Thymus (tissue), 11 donors: ENCODE measurements at regions not wholly inside any gene's neighbourhood (a gene's known extent, or its start where the extent isn't known, plus 50 kb on each side); places are given as distances from the start of the nearest gene placed in this dataset.
A peak's percentile ranks its signal among the peaks of the same experiment; 100 is the strongest.

Experiments used
- DNase-seq, 9 donors: peaks; one replicate each; pipeline ENCODE4 v3.0.0-alpha.2; 2013; ENCODE audit warnings: low spot score in 9 of 9, low read depth in 6 of 9, missing footprints in 1 of 9
- H3K27ac ChIP-seq, 2 donors: one replicate each; pipeline ENCODE4 v1.5.1; 2013; ENCODE audit warnings: control low read depth in 1 of 2, low read depth in 1 of 2, low read length in 1 of 2, mild to moderate bottlenecking in 1 of 2, moderate library complexity in 1 of 2
- H3K27me3 ChIP-seq, 2 donors: one replicate each; pipeline ENCODE4 v1.5.1; 2013; ENCODE audit warnings: low read length in 1 of 2; ENCODE audit not compliant: control insufficient read depth in 2 of 2, insufficient read depth in 1 of 2
- H3K36me3 ChIP-seq, 2 donors: one replicate each; pipeline ENCODE4 v1.5.1; 2013; ENCODE audit warnings: low read length in 1 of 2, mild to moderate bottlenecking in 1 of 2, moderate library complexity in 1 of 2; ENCODE audit not compliant: control insufficient read depth in 2 of 2, insufficient read depth in 2 of 2
- H3K4me1 ChIP-seq, 2 donors: one replicate each; pipeline ENCODE4 v1.5.1; 2013; ENCODE audit warnings: low read length in 2 of 2; ENCODE audit not compliant: control insufficient read depth in 2 of 2, insufficient read depth in 2 of 2
- H3K4me3 ChIP-seq, 2 donors: one replicate each; pipeline ENCODE4 v1.5.1; 2013; ENCODE audit warnings: low read length in 2 of 2, control low read depth in 1 of 2, mild to moderate bottlenecking in 1 of 2
- H3K9me3 ChIP-seq, 2 donors: one replicate each; pipeline ENCODE4 v1.5.1; 2013; ENCODE audit warnings: low read length in 1 of 2, mild to moderate bottlenecking in 1 of 2; ENCODE audit not compliant: control insufficient read depth in 2 of 2, insufficient read depth in 1 of 2
- WGBS: extraction: QIAGEN DNeasy Blood & Tissue Kit; methylation state at CpG from one replicate; pipeline ENCODE4 v1.1.7; 2013; 5-methylcytosine and 5-hydroxymethylcytosine counted together
- donor health status: healthy.

- no peaks in the 10 kb centered on the region for H3K9me3 ChIP-seq
- H3K36me3 ChIP-seq: no peaks in the 10 kb centered on the region
- H3K4me1 ChIP-seq: no peaks in the 10 kb centered on the region
- H3K4me3 ChIP-seq: no peak overlapping the region
- WGBS: 72% methylated on average over 3 of the region's 3 CpGs
- DNase-seq: no peak
- H3K27me3 ChIP-seq: no peaks in the 10 kb centered on the region
- no peak overlapping the region for H3K27ac ChIP-seq
Observed at GRCh38 chr2:12244070-12244469, 472.7 kb upstream of the TRIB2 start.

GRCh38 chr2:12251121-12251520 is 465.6 kb upstream of the TRIB2 start:
- DNase-seq: no peak
- H3K9me3 ChIP-seq: no peaks in the 10 kb centered on the region
- no peaks in the 10 kb centered on the region for H3K36me3 ChIP-seq
- H3K27ac ChIP-seq: no peak overlapping the region
- no peak overlapping the region for H3K4me3 ChIP-seq
- no peaks in the 10 kb centered on the region for H3K27me3 ChIP-seq
- H3K4me1 ChIP-seq: no peaks in the 10 kb centered on the region
- WGBS: over 99% methylated on average over 2 of the region's 2 CpGs

GRCh38 chr2:12251749-12252148 is 465.0 kb upstream of the TRIB2 start:
- Histone ChIP-seq H3K27ac (no peak overlapping the region), H3K4me3 (no peak overlapping the region), H3K27me3 (no peaks in the 10 kb centered on the region), H3K4me1 (no peaks in the 10 kb centered on the region), H3K36me3 (no peaks in the 10 kb centered on the region), H3K9me3 (no peaks in the 10 kb centered on the region)
- DNase-seq: no peak

- H3K27ac ChIP-seq: no peak overlapping the region
- no peaks in the 10 kb centered on the region for H3K9me3 ChIP-seq
- DNase-seq: no peak
- H3K4me1 ChIP-seq: no peaks in the 10 kb centered on the region
- H3K4me3 ChIP-seq: no peak overlapping the region
- 97% methylated on average over 2 of the region's 2 CpGs for WGBS
- H3K36me3 ChIP-seq: no peaks in the 10 kb centered on the region
- H3K27me3 ChIP-seq: no peaks in the 10 kb centered on the region
Observed at GRCh38 chr2:12253167-12253778, 463.5 kb upstream of the TRIB2 start.

- no peaks in the 10 kb centered on the region for H3K4me1 ChIP-seq
- H3K36me3 ChIP-seq: no peaks in the 10 kb centered on the region
- no peak for DNase-seq
- H3K4me3 ChIP-seq: no peak overlapping the region
- no peak overlapping the region for H3K27ac ChIP-seq
- no peaks in the 10 kb centered on the region for H3K27me3 ChIP-seq
- 97% methylated on average over 6 of the region's 6 CpGs for WGBS
- no peaks in the 10 kb centered on the region for H3K9me3 ChIP-seq
Observed at GRCh38 chr2:12254280-12254860, 462.4 kb upstream of the TRIB2 start.

GRCh38 chr2:12256206-12256605 is 460.5 kb upstream of the TRIB2 start:
- Histone ChIP-seq H3K36me3 (no peaks in the 10 kb centered on the region), H3K27ac (no peak overlapping the region), H3K9me3 (no peaks in the 10 kb centered on the region), H3K4me3 (no peak overlapping the region), H3K27me3 (no peaks in the 10 kb centered on the region), H3K4me1 (no peaks in the 10 kb centered on the region)
- no peak for DNase-seq
- WGBS: 70% methylated on average over 2 of the region's 2 CpGs

GRCh38 chr2:12257476-12257875 is 459.3 kb upstream of the TRIB2 start:
- H3K36me3 ChIP-seq: no peaks in the 10 kb centered on the region
- H3K27me3 ChIP-seq: no peaks in the 10 kb centered on the region
- no peaks in the 10 kb centered on the region for H3K9me3 ChIP-seq
- DNase-seq: no peak
- 96% methylated on average over 3 of the region's 3 CpGs for WGBS
- H3K4me3 ChIP-seq: no peak overlapping the region
- H3K4me1 ChIP-seq: peaks cover 7 to 8% of the 10 kb centered on the region in 2 donors
- no peak overlapping the region for H3K27ac ChIP-seq

GRCh38 chr2:12259493-12259892 is 457.2 kb upstream of the TRIB2 start:
- no peak overlapping the region for H3K27ac ChIP-seq
- no peak overlapping the region for H3K4me3 ChIP-seq
- DNase-seq: no peak
- H3K27me3 ChIP-seq: no peaks in the 10 kb centered on the region
- H3K4me1 ChIP-seq: peaks cover 17 to 24% of the 10 kb centered on the region in 2 donors
- H3K36me3 ChIP-seq: no peaks in the 10 kb centered on the region
- no peaks in the 10 kb centered on the region for H3K9me3 ChIP-seq
- 96% methylated on average over 3 of the region's 3 CpGs for WGBS

- H3K36me3 ChIP-seq: no peaks in the 10 kb centered on the region
- peak in 4 of 9 donors; percentile 30 to 70 (median 37) for DNase-seq
- WGBS: 85% methylated on average over 3 of the region's 3 CpGs
- no peaks in the 10 kb centered on the region for H3K27me3 ChIP-seq
- no peaks in the 10 kb centered on the region for H3K9me3 ChIP-seq
- H3K4me3 ChIP-seq: no peak overlapping the region
- H3K4me1 ChIP-seq: peaks cover 17 to 31% of the 10 kb centered on the region in 2 donors
- H3K27ac ChIP-seq: peak overlapping the region; percentile 73 to 98
Observed at GRCh38 chr2:12261986-12262680, 454.6 kb upstream of the TRIB2 start.
